ENCODE measurements at regions not wholly inside any gene's neighbourhood (a gene's known extent, or its start where the extent isn't known, plus 50 kb on each side); places are given as distances from the start of the nearest gene placed in this dataset.

- no peak for TF ChIP-seq EZH2phosphoT487 (IDR thresholded peaks at IDR 0.05; ENCODE audit: borderline replicate concordance)
- TF ChIP-seq, protein P1, sequence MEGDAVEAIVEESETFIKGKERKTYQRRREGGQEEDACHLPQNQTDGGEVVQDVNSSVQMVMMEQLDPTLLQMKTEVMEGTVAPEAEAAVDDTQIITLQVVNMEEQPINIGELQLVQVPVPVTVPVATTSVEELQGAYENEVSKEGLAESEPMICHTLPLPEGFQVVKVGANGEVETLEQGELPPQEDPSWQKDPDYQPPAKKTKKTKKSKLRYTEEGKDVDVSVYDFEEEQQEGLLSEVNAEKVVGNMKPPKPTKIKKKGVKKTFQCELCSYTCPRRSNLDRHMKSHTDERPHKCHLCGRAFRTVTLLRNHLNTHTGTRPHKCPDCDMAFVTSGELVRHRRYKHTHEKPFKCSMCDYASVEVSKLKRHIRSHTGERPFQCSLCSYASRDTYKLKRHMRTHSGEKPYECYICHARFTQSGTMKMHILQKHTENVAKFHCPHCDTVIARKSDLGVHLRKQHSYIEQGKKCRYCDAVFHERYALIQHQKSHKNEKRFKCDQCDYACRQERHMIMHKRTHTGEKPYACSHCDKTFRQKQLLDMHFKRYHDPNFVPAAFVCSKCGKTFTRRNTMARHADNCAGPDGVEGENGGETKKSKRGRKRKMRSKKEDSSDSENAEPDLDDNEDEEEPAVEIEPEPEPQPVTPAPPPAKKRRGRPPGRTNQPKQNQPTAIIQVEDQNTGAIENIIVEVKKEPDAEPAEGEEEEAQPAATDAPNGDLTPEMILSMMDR (conservative IDR thresholded peaks at IDR 0.05; ENCODE audit: low read length), result no peak
- Histone ChIP-seq H3K79me2 (ENCODE audit: insufficient read depth, low read length) (no peaks in the 10 kb centered on the region), H3K4me2 (ENCODE audit: low read depth, low read length, poor library complexity, severe bottlenecking) (no peak overlapping the region), H3K9ac (ENCODE audit: low read depth, low read length, poor library complexity, severe bottlenecking) (no peak overlapping the region), H4K20me1 (ENCODE audit: insufficient read depth, low read length, poor library complexity, severe bottlenecking) (no peaks in the 10 kb centered on the region), H3K9me2 (replicated peaks; ENCODE audit: low read depth, low read length) (no peaks in the 10 kb centered on the region), H3F3A (ENCODE audit: low read depth) (no peaks in the 10 kb centered on the region), H3K4me1 (ENCODE audit: insufficient read depth, low read length, poor library complexity, severe bottlenecking) (no peaks in the 10 kb centered on the region), H3K27me3 (ENCODE audit: insufficient read depth, low read length, poor library complexity, severe bottlenecking) (no peaks in the 10 kb centered on the region), H3K9me3 (ENCODE audit: insufficient read depth, low read depth, low read length) (peaks cover 8% of the 10 kb centered on the region; the same call in 1 of the 2 replicates), H3K4me3 (ENCODE audit: low read length, poor library complexity, severe bottlenecking) (no peak overlapping the region), H2AFZ (ENCODE audit: low read length) (no peak overlapping the region), H3K36me3 (ENCODE audit: insufficient read depth, low read length) (no peaks in the 10 kb centered on the region)
These were observed 88.1 kb upstream of the SALL1 start for GRCh38 chr16:51239196-51239595.

GRCh38 chr16:51237861-51238378 lies 86.8 kb upstream of the SALL1 start:
- no peak overlapping the region for H3K9ac ChIP-seq (ENCODE audit: low read depth, low read length, poor library complexity, severe bottlenecking)
- no peaks in the 10 kb centered on the region for H3K79me2 ChIP-seq (ENCODE audit: insufficient read depth, low read length)
- peaks cover 8% of the 10 kb centered on the region; the same call in 1 of the 2 replicates for H3K9me3 ChIP-seq (ENCODE audit: insufficient read depth, low read depth, low read length)
- no peak for TF ChIP-seq EZH2phosphoT487 (IDR thresholded peaks at IDR 0.05; ENCODE audit: borderline replicate concordance)
- TF ChIP-seq, protein P1 (conservative IDR thresholded peaks at IDR 0.05; ENCODE audit: low read length), result no peak
- H3K36me3 ChIP-seq (ENCODE audit: insufficient read depth, low read length), result no peaks in the 10 kb centered on the region
- no peaks in the 10 kb centered on the region for H3K4me1 ChIP-seq (ENCODE audit: insufficient read depth, low read length, poor library complexity, severe bottlenecking)
- H3K27me3 ChIP-seq (ENCODE audit: insufficient read depth, low read length, poor library complexity, severe bottlenecking), result no peaks in the 10 kb centered on the region
- H4K20me1 ChIP-seq (ENCODE audit: insufficient read depth, low read length, poor library complexity, severe bottlenecking), result no peaks in the 10 kb centered on the region
- H3K4me3 ChIP-seq (ENCODE audit: low read length, poor library complexity, severe bottlenecking), result no peak overlapping the region
- H3K4me2 ChIP-seq (ENCODE audit: low read depth, low read length, poor library complexity, severe bottlenecking), result no peak overlapping the region
- H3K9me2 ChIP-seq (replicated peaks; ENCODE audit: low read depth, low read length), result no peaks in the 10 kb centered on the region
- no peaks in the 10 kb centered on the region for H3F3A ChIP-seq (ENCODE audit: low read depth)
- H2AFZ ChIP-seq (ENCODE audit: low read length), result no peak overlapping the region

- H3K27me3 ChIP-seq (ENCODE audit: insufficient read depth, low read length, poor library complexity, severe bottlenecking), result no peaks in the 10 kb centered on the region
These were observed 86.1 kb upstream of the SALL1 start for GRCh38 chr16:51237207-51237606.

More at GRCh38 chr16:51237207-51237606, 86.1 kb upstream of the SALL1 start:
- Histone ChIP-seq H2AFZ (ENCODE audit: low read length) (no peak overlapping the region), H4K20me1 (ENCODE audit: insufficient read depth, low read length, poor library complexity, severe bottlenecking) (no peaks in the 10 kb centered on the region), H3K4me3 (ENCODE audit: low read length, poor library complexity, severe bottlenecking) (no peak overlapping the region), H3K4me2 (ENCODE audit: low read depth, low read length, poor library complexity, severe bottlenecking) (no peak overlapping the region), H3K79me2 (ENCODE audit: insufficient read depth, low read length) (no peaks in the 10 kb centered on the region), H3K9me2 (replicated peaks; ENCODE audit: low read depth, low read length) (no peaks in the 10 kb centered on the region), H3F3A (ENCODE audit: low read depth) (no peaks in the 10 kb centered on the region), H3K9me3 (ENCODE audit: insufficient read depth, low read depth, low read length) (peaks cover 8% of the 10 kb centered on the region; the same call in 1 of the 2 replicates), H3K9ac (ENCODE audit: low read depth, low read length, poor library complexity, severe bottlenecking) (no peak overlapping the region), H3K4me1 (ENCODE audit: insufficient read depth, low read length, poor library complexity, severe bottlenecking) (no peaks in the 10 kb centered on the region), H3K36me3 (ENCODE audit: insufficient read depth, low read length) (no peaks in the 10 kb centered on the region)
- TF ChIP-seq, protein P1 (conservative IDR thresholded peaks at IDR 0.05; ENCODE audit: low read length), result no peak
- TF ChIP-seq EZH2phosphoT487 (IDR thresholded peaks at IDR 0.05; ENCODE audit: borderline replicate concordance), result no peak
